ENCODE measurements at regions not wholly inside any gene's neighbourhood (a gene's known extent, or its start where the extent isn't known, plus 50 kb on each side); places are given as distances from the start of the nearest gene placed in this dataset.

DNA sequence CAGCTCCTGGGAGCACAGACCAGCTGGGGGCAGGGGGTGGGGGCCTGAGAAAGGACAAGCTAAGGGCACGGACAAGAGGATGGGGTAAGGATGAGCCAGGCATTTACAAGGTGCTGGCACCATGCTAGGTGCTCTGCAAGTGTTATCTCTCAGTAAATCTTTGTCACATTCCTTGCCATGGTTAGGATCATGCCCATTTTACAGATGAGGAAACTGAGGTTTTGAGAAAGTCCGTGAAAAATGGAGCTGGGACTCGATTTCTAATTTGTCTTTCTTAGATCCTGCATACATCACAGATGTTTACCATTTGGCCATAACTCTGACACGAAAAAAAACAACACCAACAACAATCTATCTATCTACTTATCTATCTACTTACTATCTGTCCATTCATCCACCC, 429.7 kb downstream of the MIAT start:
- DNase-seq (ENCODE audit: low spot score), result no peak
- intact Hi-C loops (cut with micrococcal nuclease; ENCODE audit: unreplicated experiment), result no loop called here
- Histone ChIP-seq H3K4me3 (ENCODE audit: low read depth, low read length, poor library complexity, severe bottlenecking) (no peak overlapping the region), H3K36me3 (ENCODE audit: insufficient read depth, low read length, poor library complexity, severe bottlenecking) (no peaks in the 10 kb centered on the region), H3K9me3 (ENCODE audit: low read depth, low read length, poor library complexity, severe bottlenecking) (no peaks in the 10 kb centered on the region), H3K27me3 (replicated peaks; ENCODE audit: insufficient read depth, low read depth, low read length, poor library complexity) (no peaks in the 10 kb centered on the region), H3K4me1 (ENCODE audit: insufficient read depth, low read length, poor library complexity, severe bottlenecking) (no peaks in the 10 kb centered on the region), H3K27ac (ENCODE audit: low read depth, low read length, poor library complexity, severe bottlenecking) (no peak overlapping the region)
- no TSS peak for BruUV-seq (replicated peaks)
- ChIA-PET POLR2A (ENCODE audit: low non-redundant PET) (no interaction called here), CTCF (no interaction called here)
- TF ChIP-seq EZH2 (IDR thresholded peaks at IDR 0.05; ENCODE audit: borderline replicate concordance, low read depth, low read length, poor library complexity, severe bottlenecking), result no peak
- TF ChIP-seq, protein P1, sequence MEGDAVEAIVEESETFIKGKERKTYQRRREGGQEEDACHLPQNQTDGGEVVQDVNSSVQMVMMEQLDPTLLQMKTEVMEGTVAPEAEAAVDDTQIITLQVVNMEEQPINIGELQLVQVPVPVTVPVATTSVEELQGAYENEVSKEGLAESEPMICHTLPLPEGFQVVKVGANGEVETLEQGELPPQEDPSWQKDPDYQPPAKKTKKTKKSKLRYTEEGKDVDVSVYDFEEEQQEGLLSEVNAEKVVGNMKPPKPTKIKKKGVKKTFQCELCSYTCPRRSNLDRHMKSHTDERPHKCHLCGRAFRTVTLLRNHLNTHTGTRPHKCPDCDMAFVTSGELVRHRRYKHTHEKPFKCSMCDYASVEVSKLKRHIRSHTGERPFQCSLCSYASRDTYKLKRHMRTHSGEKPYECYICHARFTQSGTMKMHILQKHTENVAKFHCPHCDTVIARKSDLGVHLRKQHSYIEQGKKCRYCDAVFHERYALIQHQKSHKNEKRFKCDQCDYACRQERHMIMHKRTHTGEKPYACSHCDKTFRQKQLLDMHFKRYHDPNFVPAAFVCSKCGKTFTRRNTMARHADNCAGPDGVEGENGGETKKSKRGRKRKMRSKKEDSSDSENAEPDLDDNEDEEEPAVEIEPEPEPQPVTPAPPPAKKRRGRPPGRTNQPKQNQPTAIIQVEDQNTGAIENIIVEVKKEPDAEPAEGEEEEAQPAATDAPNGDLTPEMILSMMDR (conservative IDR thresholded peaks at IDR 0.05; ENCODE audit: low read depth, low read length), result no peak

DNA sequence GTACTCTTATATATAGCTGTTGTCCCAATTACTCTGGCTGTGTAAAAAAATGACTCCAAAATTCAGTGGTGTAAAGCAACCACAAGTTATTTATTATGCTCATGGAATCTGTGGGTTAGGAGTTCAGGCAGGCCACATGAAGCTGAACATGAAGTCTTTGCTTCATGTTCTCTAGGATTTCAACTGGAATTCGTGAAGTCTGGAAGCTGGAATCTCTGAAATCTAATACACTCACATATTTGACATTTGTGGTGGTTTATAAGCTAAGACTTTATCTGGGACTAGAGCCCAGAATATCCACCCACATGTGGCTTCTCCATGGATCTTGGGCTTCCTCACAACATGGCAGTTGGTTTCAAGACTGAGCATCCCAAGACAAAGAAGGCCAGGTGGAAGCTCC, 430.6 kb downstream of the MIAT start:
- no TSS peak for BruUV-seq (replicated peaks)
- H3K27ac ChIP-seq (ENCODE audit: low read depth, low read length, poor library complexity, severe bottlenecking), result no peak overlapping the region
- no peaks in the 10 kb centered on the region for H3K27me3 ChIP-seq (replicated peaks; ENCODE audit: insufficient read depth, low read depth, low read length, poor library complexity)
- ChIA-PET CTCF (interaction anchor here (0.6 kb wide), 1 partner anchor 510 kb away, joined by 3 read pairs; no protein-coding TSS in a partner anchor), POLR2A (ENCODE audit: low non-redundant PET) (no interaction called here)
- no peak for DNase-seq (ENCODE audit: low spot score)
- no peaks in the 10 kb centered on the region for H3K9me3 ChIP-seq (ENCODE audit: low read depth, low read length, poor library complexity, severe bottlenecking)
- H3K36me3 ChIP-seq (ENCODE audit: insufficient read depth, low read length, poor library complexity, severe bottlenecking), result no peaks in the 10 kb centered on the region
- H3K4me1 ChIP-seq (ENCODE audit: insufficient read depth, low read length, poor library complexity, severe bottlenecking), result no peaks in the 10 kb centered on the region
- no peak overlapping the region for H3K4me3 ChIP-seq (ENCODE audit: low read depth, low read length, poor library complexity, severe bottlenecking)
- intact Hi-C loops (cut with micrococcal nuclease; ENCODE audit: unreplicated experiment), result no loop called here
- TF ChIP-seq, protein P1 (conservative IDR thresholded peaks at IDR 0.05; ENCODE audit: low read depth, low read length), result no peak
- TF ChIP-seq EZH2 (IDR thresholded peaks at IDR 0.05; ENCODE audit: borderline replicate concordance, low read depth, low read length, poor library complexity, severe bottlenecking), result no peak

DNA sequence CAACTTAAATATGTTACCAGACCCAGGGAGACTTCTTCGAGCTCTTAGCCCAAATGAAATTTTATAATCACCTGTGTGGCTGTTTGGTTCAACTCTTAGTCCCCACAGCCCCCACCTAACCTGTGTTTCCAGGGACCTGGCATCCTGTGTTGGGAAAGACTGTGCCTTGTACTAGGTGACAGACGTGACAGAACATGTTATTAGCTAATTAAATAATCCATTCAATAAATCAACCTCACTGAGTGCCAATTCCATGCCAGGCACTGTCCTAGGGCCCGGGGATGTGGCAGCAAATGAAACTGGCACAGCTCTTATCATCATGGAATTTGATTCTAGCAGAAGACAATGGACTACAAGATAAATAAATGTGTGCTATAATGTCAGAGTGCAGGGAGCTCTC, 431.9 kb downstream of the MIAT start:
- Histone ChIP-seq H3K27ac (ENCODE audit: low read depth, low read length, poor library complexity, severe bottlenecking) (no peak overlapping the region), H3K36me3 (ENCODE audit: insufficient read depth, low read length, poor library complexity, severe bottlenecking) (no peaks in the 10 kb centered on the region), H3K9me3 (ENCODE audit: low read depth, low read length, poor library complexity, severe bottlenecking) (no peaks in the 10 kb centered on the region), H3K27me3 (replicated peaks; ENCODE audit: insufficient read depth, low read depth, low read length, poor library complexity) (no peaks in the 10 kb centered on the region), H3K4me1 (ENCODE audit: insufficient read depth, low read length, poor library complexity, severe bottlenecking) (no peaks in the 10 kb centered on the region), H3K4me3 (ENCODE audit: low read depth, low read length, poor library complexity, severe bottlenecking) (no peak overlapping the region)
- BruUV-seq (replicated peaks), result no TSS peak
- TF ChIP-seq, protein P1 (conservative IDR thresholded peaks at IDR 0.05; ENCODE audit: low read depth, low read length), result no peak
- no peak for TF ChIP-seq EZH2 (IDR thresholded peaks at IDR 0.05; ENCODE audit: borderline replicate concordance, low read depth, low read length, poor library complexity, severe bottlenecking)
- ChIA-PET CTCF (no interaction called here), POLR2A (ENCODE audit: low non-redundant PET) (no interaction called here)
- DNase-seq (ENCODE audit: low spot score), result no peak
- intact Hi-C loops (cut with micrococcal nuclease; ENCODE audit: unreplicated experiment), result no loop called here

All from A673 (cell line).